OCI-M1 (cell line): ENCODE measurements at regions not wholly inside any gene's neighbourhood (a gene's known extent, or its start where the extent isn't known, plus 50 kb on each side); places are given as distances from the start of the nearest gene placed in this dataset.

Experiments
- DNase-seq: peaks from one replicate; lab custom pipeline; 2025; lab: John Stamatoyannopoulos, UW

DNA sequence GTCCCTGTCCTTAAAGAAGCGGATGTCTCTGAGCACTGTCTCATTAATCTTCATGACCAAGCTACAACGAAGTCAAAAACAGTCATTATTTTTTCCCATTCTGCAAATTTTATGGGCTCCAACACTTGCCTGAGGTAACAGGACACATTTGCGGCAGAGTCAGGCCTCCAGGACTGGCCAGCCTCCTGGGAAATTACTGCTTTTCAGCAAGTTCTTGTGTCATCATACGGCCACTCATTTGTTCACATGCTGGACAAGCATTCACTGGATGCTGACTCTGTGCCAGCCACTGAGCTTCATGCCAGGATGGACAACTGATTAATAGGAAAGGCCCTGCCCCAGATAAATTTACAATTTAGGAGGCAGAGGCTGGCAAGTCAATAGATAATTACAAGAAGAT, 305.7 kb downstream of the ACTL7B start:
- DNase-seq: no peak

DNA sequence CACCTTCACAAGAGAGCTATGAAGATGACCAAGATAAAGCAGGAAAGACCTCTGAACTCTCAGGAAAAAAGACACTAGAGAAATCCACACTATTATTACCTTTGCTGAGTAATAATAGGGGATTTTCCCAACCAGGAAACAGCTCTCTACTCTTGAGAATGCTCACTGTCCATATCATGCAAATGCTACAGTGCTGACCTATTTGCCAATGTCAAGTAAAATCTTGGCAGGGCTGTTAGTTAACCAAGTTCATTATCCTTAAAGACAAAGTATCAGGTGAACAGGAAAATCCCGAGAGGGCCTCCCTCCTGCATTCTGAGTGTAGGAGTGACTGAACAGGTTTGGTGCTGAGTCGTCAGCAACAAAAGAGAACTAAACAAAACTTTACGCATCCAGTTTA, 306.6 kb downstream of the ACTL7B start:
- DNase-seq: no peak

DNA sequence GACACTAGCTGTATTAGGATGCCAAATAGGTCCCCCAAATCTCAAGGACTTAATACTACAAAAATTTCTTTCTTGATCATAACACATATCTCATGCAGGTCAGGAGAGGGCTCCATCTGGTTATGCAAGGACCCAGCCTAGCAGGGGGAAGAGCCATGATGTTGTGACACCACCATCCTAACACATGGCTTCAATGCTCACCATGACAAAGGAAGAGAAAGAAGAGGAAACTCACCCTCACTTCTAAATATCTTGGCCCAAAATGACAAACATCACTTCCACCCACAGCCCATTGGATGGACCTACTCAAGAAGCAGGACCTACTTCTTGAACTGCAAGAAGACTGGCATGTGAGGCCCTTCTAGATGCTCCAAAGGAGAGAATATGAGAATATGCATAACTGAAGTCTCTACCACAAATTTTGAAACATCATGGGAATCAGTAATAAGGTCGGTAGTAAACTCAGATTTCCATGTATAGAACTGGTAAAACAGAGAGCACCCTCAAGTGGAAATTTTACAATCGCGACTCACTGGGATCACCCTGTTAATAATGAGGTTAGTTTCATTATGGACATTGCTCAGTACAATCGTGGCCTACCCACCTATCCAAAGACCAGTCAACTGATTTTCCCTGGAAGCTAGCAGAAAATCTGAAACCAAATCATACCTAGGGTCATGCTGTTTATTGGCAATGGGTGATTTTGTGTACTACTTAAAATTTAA, 308.2 kb downstream of the ACTL7B start:
- DNase-seq: no peak

DNA sequence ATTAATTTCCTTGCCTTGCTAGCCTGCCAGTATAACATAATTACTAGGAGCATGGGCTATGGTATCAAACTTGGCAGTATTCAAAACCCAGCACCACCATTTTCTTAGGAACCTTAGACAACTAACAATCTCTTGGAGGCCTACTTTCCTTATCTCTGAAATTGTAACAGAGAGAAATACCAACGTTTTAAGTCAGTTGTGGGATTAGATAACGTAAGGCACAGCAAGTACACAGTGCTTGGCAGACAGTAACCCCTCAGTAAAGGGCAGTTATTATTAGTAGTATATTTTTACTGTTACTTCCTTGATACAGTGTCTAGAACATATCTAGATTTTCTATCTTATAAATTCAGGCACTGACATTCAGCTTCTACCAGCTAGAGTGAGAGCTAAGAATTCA, 309.6 kb downstream of the ACTL7B start:
- no peak for DNase-seq

DNA sequence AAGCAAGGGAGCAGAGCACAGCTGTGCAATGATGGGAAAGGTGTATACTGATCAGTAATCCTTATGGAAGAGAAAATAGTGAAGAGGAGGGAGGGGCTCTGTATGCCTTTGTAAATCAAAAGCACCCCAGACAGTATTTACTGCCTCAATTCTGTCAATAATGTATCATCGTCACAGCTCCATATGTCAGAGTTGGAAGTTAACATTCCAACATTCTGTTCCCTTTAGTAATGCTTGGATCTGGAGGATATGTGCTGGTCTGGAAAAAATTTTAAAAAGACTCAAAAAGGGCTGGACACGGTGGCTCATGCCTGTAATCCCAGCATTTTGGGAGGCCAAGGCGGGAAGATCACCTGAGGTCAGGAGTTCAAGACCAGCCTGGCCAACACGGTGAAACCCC, 310.4 kb downstream of the ACTL7B start:
- no peak for DNase-seq

DNA sequence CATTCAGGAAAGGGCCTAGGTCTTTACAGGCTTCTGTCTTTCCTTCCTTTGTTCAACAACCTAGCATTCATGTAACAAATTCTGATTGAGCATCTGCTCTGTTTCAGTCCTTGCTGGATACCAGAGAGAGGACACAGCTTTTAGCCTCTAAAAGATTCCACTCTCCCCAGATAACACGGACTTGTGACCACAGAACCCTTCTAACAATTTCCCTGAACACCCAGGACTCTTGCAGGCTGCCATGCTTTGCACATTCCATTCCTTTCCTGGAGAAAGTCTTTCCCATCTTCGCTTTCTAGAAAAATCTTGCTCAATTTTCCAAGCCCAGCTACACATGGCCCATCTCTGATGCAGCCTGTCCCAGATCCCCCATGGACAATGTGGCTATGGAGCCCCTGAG, 310.9 kb downstream of the ACTL7B start:
- DNase-seq: no peak

DNA sequence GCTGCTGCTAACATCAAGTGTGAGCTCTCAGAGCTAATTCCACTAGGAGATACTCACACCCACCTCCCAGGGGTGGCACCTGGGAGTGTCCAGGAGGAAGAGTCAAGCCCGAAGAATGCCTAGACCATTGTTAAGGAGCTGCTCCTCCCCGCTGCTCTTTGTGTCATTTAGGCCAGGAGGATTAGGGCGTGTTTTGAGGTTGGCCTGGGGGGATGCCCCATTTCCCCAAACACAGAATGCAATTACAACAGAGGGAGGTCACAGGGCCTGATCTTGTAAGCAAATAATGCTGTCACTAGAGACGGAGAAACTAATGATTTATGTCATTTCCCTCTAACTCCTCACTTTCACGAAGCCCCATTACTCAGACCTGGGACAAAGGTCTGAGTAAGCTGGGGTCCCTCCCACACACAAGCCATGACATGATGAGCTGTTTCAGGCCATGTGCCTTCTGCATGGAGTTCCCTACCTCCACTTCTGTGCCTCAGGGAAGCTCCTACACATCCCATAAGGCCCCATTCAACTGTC, 312.5 kb downstream of the ACTL7B start:
- DNase-seq: no peak

DNA sequence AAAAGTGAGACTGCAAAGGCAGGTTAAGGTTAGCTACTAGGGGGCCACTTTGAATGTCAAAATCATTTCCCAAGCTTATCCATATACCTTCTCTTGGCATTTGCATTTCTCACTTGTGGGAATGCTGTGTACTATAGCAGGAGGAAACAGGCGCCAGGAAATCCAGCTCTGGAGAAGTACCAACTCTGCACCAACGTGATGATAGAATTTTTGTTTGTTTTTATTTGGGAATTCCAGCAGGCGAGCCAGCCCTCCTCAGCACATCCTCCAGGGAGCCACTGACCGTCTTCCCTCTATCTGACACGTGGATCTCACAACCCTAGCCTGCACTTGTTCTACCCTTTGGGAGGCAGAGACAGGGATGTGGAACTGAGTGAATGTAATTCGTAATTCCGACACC, 318.0 kb downstream of the ACTL7B start:
- no peak for DNase-seq

DNA sequence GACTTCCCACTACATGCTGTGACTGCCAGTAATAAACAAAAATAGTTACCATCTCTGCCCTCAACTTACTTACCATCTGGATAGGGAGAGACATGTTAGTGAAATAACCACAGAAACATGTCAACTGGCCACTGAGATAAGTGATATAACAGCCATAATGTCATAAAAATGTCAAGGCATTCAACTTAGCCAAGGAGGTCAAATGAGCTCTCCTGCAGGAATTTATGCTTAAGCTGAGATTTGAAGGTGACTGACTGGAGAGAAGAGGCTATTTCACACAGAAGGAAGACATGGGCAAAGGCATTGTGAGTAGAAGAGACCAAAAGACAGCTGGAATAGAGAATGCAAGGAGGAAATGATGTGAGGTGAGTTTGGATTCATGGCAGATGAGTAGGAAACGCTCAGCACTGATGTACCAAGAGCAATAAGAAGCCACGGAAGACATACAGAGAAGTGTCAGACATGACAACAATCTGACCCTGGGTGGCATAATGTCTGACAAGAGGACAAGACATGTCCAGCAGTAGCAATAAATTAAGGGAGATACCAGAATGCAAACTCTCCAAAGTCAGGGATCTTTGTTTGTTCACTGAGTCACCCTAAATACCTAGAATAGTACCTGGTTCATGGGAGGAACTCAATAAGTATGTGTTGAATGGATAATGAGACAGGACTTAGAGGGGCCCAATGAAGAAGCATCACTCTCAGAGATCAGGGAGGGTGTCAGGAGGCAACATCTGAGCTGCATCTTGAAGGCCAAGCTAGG, 318.8 kb downstream of the ACTL7B start:
- no peak for DNase-seq

DNA sequence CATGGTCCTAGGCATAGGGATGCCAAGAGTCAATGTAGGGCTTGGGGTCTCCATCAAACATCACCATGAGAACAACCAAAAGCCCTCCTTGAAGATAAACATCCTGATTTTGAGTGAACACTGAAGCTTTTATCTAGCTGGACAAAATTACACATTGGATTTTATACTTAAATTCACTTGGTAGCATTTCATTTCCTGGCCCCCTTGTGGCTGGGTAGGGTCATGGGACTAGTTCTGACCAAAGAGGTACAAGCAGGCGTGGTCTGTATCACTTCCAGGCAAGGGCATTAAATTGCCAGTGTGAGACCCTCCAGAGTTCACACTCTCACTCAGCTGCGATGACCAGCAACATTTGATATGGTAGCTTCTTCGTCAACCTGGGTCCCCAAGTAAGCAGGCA, 320.3 kb downstream of the ACTL7B start:
- DNase-seq: peak; percentile 4

DNA sequence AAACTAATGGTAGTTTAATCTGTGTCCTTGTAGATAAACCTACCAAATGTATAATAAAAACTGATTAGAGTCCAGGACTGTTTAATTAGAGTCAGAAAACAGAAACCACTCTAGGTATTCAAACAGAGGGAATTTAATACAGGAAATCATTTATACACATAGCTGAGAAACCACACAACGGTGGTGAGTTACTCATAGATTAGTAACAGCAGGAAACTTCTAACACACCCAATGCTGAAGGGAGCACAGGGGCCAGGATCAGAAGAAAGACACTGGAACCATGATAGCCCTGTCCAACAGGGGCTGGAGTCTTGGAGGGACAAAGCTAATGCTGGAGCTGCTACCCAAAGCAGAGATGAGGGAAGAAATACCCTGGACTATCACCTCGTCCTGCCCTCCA, 321.0 kb downstream of the ACTL7B start:
- DNase-seq: no peak

DNA sequence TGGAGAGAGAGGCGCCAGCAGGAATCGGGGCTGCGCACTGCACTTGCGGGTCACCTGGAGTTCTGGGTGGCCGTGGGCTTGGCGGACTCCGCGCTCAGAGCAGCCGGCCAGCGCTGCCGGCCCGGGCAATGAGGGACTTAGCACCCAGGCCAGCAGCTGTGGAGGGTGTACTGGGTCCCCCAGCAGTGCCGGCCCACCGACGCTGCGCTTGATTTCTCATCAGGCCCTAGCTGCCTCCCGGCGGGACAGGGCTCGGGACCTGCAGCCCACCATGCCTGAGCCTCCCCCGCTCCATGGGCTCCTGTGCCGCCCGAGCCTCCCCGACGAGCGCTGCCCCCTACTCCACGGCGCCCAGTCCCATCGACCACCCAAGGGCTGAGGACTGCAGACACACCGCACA, 325.6 kb downstream of the ACTL7B start:
- no peak for DNase-seq

DNA sequence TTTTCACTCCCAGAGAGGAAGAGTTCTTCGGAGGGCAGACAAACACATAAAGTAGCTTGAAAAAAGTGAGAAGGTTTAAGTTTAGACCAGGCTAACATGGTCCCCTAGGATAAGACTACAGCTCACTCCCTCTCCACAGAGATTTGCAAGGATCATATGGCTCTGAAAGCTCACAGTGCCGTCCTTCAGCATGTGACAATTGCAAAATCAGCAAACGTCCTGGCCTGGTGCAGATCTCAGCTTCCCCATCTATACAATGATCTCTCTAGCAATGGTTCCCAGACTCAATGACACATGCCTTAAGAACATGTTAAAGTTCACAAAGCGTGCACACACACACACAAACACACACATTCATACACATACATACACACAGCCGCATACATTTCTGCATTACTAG, 327.6 kb downstream of the ACTL7B start:
- no peak for DNase-seq

DNA sequence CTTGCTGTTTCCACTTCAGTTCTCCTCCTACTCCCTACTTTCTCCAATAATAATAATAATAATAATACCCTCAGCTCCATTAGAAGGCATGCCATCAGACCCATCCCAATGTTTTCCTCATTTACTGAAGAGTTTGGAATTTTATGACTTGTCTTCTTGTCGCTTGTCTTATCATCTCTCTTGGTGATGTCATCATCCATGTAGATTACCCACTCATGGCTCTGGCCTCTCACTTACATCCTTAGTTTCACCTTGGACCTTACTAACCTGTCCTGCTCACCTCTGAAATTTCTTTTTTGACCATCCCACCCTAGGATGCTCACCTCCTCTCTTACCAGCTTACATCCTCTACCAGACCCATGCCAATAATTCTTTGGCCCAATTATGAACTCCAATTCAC, 329.3 kb downstream of the ACTL7B start:
- no peak for DNase-seq

DNA sequence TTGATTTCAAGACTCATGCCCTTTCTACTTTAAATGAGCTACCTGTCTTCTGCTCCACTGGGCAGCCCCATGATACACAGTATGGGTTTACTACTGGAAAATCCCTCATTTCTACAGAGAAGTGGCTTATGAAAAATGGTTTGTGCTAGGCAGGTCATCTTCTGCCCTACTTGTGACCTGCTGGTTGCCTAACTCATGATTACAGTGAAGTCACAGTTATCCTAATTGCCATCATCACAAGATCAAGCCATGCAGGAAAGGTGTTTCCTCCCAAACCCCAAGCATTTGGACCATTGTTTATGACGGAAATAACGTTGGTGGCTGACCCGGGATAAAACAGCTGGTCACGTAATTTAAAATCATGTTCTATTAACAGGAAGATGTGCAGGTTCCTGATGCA, 330.6 kb downstream of the ACTL7B start:
- no peak for DNase-seq

DNA sequence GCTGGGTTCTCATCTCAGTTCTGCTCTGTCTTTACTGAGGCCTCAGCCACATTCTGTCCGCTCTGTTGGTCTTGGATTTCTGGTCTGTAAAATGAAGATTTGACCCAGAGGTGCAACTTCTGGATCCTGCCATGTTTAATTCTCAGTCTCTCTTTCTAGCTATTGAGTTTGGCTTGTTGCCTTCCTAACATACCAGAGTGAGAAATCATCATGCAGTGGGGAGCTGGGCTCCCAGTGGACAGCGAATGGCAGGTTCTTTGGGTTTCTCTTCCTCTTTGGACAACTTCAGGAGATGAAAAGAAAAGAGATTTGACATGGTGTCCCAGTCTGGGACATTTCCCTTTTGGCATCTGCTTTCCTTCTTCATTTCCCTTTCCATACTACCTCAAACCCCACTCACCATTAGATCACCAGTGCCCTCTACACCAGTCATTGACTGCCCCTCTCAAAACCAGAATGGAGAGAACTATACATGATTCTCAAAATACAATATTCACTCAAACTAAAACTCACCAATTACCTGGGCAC, 334.7 kb downstream of the ACTL7B start:
- no peak for DNase-seq

DNA sequence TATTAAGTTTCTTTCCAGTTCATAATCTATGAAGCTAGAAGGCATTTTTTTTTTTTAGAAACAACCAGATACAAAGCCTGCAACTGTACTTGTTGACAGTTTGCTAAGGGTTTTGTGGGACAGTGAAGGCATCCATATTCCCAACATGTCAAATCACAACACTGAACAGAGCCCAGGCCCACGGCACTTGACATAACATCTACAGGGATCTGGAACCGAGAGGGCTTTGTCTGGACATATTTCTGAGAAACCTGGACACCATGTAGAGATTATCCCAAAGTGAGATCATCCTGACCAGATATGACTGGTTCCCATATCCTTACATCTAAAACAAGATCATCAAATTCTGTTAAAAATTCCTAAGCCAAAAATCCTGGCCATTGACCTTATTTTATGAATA, 336.3 kb downstream of the ACTL7B start:
- DNase-seq: no peak

DNA sequence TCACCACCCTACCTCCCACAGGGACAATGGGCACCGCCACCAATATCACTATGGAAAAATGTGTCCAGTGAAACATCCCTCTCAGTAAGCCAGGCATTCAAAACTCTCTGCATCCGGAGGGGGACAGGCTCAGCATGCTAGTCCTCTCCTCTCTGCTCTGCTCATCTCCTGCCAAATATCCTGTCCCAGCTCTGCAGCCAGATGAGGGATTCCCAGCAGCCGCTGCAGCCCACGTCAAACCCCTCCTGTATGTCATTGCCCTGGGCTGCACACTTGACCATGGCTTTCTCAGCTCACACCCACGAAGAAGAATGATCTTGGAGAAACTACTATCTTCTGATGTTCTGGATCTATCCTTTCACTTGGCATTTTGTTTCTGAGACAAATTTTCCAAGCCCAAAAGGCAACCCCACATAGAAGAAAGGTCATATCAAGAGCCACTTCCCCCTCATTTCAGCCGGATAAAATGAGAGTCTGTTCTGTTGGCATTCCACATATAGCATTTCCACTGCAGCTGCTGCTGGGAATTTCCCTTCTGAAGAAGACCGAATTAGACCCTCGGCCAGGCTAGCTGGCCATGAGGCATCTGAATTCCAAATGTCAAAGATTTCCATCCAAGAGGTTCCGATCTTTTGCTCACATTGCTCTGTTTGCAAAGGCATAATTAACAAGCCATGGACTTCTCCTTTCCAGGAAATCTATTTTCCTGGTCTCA, 338.0 kb downstream of the ACTL7B start:
- DNase-seq: no peak

DNA sequence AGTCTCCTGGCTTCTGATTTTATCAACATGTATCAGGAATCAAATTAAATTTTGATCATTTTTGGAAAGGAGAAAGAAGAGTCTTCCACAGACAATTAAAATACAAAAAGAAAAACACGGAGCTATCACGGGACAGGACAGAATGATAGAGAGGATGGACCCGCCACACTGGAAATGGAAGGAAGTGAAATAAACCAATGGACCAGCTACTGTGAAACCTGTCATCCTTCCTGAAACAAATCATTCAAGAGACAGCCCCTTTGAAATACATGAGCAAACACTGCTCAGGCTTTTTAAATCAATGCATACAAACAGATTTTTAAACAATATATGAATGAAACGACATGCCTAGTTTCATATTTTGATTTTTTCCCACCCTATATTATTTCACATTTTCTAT, 339.4 kb downstream of the ACTL7B start:
- DNase-seq: no peak

DNA sequence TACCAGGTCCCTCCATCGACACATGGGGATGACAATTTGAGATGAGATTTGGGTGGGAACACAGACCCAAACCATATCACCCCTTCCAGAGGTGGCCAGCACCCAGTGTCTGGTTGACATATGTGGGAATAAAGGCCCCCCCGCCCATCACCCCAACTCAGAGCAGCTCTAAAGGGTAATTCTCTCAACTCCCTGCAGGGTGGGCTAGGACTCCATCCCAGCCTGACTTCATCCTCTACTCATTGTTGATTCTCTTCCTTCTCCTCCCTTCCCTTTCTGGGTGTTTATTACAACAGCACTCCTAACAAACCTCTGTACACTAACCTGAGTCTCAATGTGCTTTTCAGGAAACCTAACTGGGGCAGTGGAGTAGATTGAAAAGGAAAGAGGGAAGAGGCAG, 339.9 kb downstream of the ACTL7B start:
- no peak for DNase-seq

DNA sequence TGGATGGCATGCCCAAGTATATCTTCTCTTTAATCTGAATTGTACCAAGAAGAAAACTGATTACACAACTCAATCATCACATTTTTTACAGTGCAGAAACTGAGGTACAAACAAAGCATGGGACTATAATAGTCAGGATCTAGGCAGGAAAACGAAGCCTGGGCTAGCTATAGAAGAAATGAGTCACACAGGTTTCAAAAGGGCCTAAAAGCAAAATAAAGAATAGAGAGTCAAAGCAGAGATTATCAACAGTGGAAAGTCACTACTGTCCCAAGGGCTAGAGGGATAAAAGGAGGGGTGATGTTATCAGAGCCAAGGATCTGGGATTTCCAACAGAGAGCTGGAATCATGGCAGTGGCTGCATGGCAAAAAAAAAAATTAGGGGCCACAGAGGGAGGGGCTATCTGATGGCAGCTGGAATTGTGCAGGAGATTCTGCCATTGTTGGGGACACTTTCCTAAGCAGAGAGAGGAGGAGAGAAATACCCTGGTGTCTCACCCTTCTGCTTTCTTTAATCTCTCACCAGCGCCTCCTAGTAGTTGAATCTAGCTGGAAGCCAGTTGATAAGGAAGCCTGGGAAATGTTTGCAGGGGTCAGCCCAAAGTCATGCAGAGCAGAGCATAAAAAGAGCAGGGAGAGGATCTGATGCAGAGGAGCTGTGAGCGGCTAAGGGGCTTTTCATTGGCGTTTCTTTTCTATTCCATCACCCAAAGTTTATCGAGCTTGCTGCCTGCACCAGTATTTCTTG, 343.2 kb downstream of the ACTL7B start:
- DNase-seq: no peak

DNA sequence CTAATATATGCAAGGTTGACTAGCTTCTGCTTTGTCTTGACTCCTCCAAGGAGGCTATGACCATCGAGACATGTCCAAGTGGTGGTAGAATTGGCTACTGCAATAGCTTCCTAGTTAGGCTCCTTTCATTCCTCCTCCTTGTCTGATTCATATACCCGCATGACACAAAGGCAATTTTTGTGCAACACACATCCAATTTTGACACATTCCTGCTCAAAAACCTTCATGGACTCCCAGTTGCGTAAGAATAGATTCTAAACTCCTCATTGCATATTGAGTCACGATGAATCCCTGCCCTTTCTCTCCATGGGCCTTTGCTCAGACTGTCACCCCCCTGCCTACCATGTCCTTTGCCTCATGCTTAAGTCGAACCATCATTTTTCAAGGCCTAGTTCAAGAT, 344.5 kb downstream of the ACTL7B start:
- DNase-seq: no peak
